GM21390 (cell line): ENCODE measurements at regions not wholly inside any gene's neighbourhood (a gene's known extent, or its start where the extent isn't known, plus 50 kb on each side); places are given as distances from the start of the nearest gene placed in this dataset.
A peak's percentile ranks its signal among the peaks of the same experiment; 100 is the strongest.
"Not testable (repeated sequence)": the region's sequence is repeated elsewhere in the genome, so short reads cannot be mapped to it uniquely, and the experiment has no call there.

Experiments used
- ATAC-seq: cut with Tn5 transposase; IDR thresholded peaks from one replicate; pipeline ENCODE4 v1.9.1; 2021; ENCODE audit not compliant: unreplicated experiment

GRCh38 chr13:38283346-38283745, 66.3 kb upstream of the UFM1 start:
- no peak for ATAC-seq

- ATAC-seq: no peak
Measured at GRCh38 chr13:38265132-38265497, 84.5 kb upstream of the UFM1 start.

- no peak for ATAC-seq
Measured at GRCh38 chr13:38264363-38265131, 85.1 kb upstream of the UFM1 start.

GRCh38 chr13:38262211-38262610, 87.4 kb upstream of the UFM1 start:
- ATAC-seq: no peak

GRCh38 chr13:38255600-38255999, 94.1 kb upstream of the UFM1 start:
- ATAC-seq: no peak

- ATAC-seq: no peak
Measured at GRCh38 chr13:38239874-38240273, 109.8 kb upstream of the UFM1 start.

GRCh38 chr13:38228322-38228721, 121.3 kb upstream of the UFM1 start:
- ATAC-seq: no peak

GRCh38 chr13:38226496-38226895, 123.2 kb upstream of the UFM1 start:
- no peak for ATAC-seq

GRCh38 chr13:38223089-38223488, 126.6 kb upstream of the UFM1 start:
- no peak for ATAC-seq

- ATAC-seq: not testable (repeated sequence)
Measured at GRCh38 chr13:38221120-38221519, 128.5 kb upstream of the UFM1 start.

- ATAC-seq: no peak
Measured at GRCh38 chr13:38216181-38216580, 133.5 kb upstream of the UFM1 start.

- no peak for ATAC-seq
Measured at GRCh38 chr13:38213314-38213713, 136.3 kb upstream of the UFM1 start.

- no peak for ATAC-seq
Measured at GRCh38 chr13:38210928-38211596, 138.6 kb upstream of the UFM1 start.

GRCh38 chr13:38204556-38204955, 145.1 kb upstream of the UFM1 start:
- ATAC-seq: no peak

GRCh38 chr13:38202740-38203139, 146.9 kb upstream of the UFM1 start:
- ATAC-seq: no peak

GRCh38 chr13:38191016-38191415, 158.6 kb upstream of the UFM1 start:
- no peak for ATAC-seq

GRCh38 chr13:38180670-38181069, 169.0 kb upstream of the UFM1 start:
- peak; percentile 79 for ATAC-seq

GRCh38 chr13:38180126-38180525, 169.5 kb upstream of the UFM1 start:
- no peak for ATAC-seq

GRCh38 chr13:38176664-38177063, 173.0 kb upstream of the UFM1 start:
- no peak for ATAC-seq

- ATAC-seq: no peak
Measured at GRCh38 chr13:38173403-38173802, 176.2 kb upstream of the UFM1 start.

- peak; percentile 99 for ATAC-seq
Measured at GRCh38 chr13:38167164-38167822, 182.4 kb upstream of the UFM1 start.

- no peak for ATAC-seq
Measured at GRCh38 chr13:38166116-38166515, 183.5 kb upstream of the UFM1 start.
